ENCODE measurements at regions not wholly inside any gene's neighbourhood (a gene's known extent, or its start where the extent isn't known, plus 50 kb on each side); places are given as distances from the start of the nearest gene placed in this dataset.

- Histone ChIP-seq H3K9ac (ENCODE audit: extremely low read depth, insufficient read length, low read length) (no peak overlapping the region), H3K27me3 (ENCODE audit: insufficient read depth, low read length) (no peaks in the 10 kb centered on the region), H4K91ac (ENCODE audit: insufficient read length, low read depth, low read length) (no peak overlapping the region), H3K4me2 (ENCODE audit: insufficient read depth, insufficient read length, low read length) (no peak overlapping the region), H4K5ac (ENCODE audit: insufficient read length, low read depth, low read length) (no peak overlapping the region), H3K27ac (ENCODE audit: insufficient read length, low read depth, low read length) (no peak overlapping the region), H3K4me1 (ENCODE audit: insufficient read depth, low read length) (no peaks in the 10 kb centered on the region), H4K8ac (replicated peaks; ENCODE audit: insufficient read length, low read depth, low read length) (no peak overlapping the region), H3K56ac (ENCODE audit: insufficient read length, low read depth, low read length) (no peak overlapping the region), H3T11ph (ENCODE audit: low read length) (no peak overlapping the region), H2AK5ac (ENCODE audit: insufficient read length, low read length) (no peak overlapping the region), H2BK5ac (ENCODE audit: insufficient read length, low read length) (no peak overlapping the region), H2BK120ac (ENCODE audit: low read depth, low read length, poor library complexity, severe bottlenecking) (no peak overlapping the region), H3K9me3 (ENCODE audit: control insufficient read depth, low read depth, low read length) (no peaks in the 10 kb centered on the region), H2BK20ac (ENCODE audit: low read depth, low read length, poor library complexity, severe bottlenecking) (no peak overlapping the region), H3K14ac (ENCODE audit: insufficient read depth, low read length) (no peak overlapping the region), H2BK12ac (ENCODE audit: insufficient read length, low read depth, low read length) (no peak overlapping the region), H4K20me1 (ENCODE audit: control insufficient read depth, insufficient read depth, insufficient read length) (no peaks in the 10 kb centered on the region), H3K18ac (ENCODE audit: insufficient read length, low read depth, low read length) (no peak overlapping the region), H3K79me2 (ENCODE audit: insufficient read depth, low read length) (no peaks in the 10 kb centered on the region), H2AFZ (ENCODE audit: low read length) (no peak overlapping the region), H3K23ac (ENCODE audit: insufficient read length, low read depth, low read length) (no peak overlapping the region), H2BK15ac (ENCODE audit: low read depth, low read length) (no peak overlapping the region), H3K79me1 (ENCODE audit: insufficient read depth, low read depth, low read length, poor library complexity, severe bottlenecking) (no peaks in the 10 kb centered on the region), H3K23me2 (ENCODE audit: insufficient read length, low read depth, low read length, poor library complexity, severe bottlenecking) (no peaks in the 10 kb centered on the region), H3K4ac (ENCODE audit: low read depth, low read length) (no peak overlapping the region)
- Mint-ChIP-seq H3K27ac (no peak overlapping the region), H3K36me3 (ENCODE audit: insufficient read depth in 1 of 3, low read depth in 3 of 3) (no peaks in the 10 kb centered on the region), H3K4me1 (peaks cover 0 to 4% of the 10 kb centered on the region in 2 experiments; a peak in 1 of 4 replicates), H3K9me3 (no peaks in the 10 kb centered on the region), H3K27me3 (ENCODE audit: low read depth) (no peaks in the 10 kb centered on the region), H3K4me3 (no peak overlapping the region)
- WGBS (ENCODE audit: extremely low coverage, insufficient read length, low lambda C conversion rate) = no CpG with 5 or more reads among the region's 1 CpG
- no peak for TF ChIP-seq CTCF (conservative IDR thresholded peaks at IDR 0.05)
- no peak for DNase-seq
Observed at GRCh38 chr10:89075631-89076030, 85.0 kb downstream of the FAS start.
